SJSA1 (cell line): ENCODE measurements at regions not wholly inside any gene's neighbourhood (a gene's known extent, or its start where the extent isn't known, plus 50 kb on each side); places are given as distances from the start of the nearest gene placed in this dataset.
"Not testable (repeated sequence)": the region's sequence is repeated elsewhere in the genome, so short reads cannot be mapped to it uniquely, and the experiment has no call there.

ENCODE experiments used
- DNase-seq, 2 experiments: peaks; one replicate each; pipeline ENCODE4 v3.0.0-alpha.2; 2015 to 2020; ENCODE audit warnings: low spot score in 2 of 2, low read depth in 1 of 2
- H3K27ac ChIP-seq: fragments of 250-450 bp; sonication (Bioruptor Pico); 2 replicates; pipeline ENCODE4 v1.5.1; 2020; ENCODE audit warnings: mild to moderate bottlenecking, moderate library complexity
- H3K27me3 ChIP-seq: fragments of 250-450 bp; sonication (Bioruptor Pico); replicated peaks from 2 replicates; pipeline ENCODE4 v1.5.1; 2020; ENCODE audit warnings: mild to moderate bottlenecking, moderate library complexity
- H3K36me3 ChIP-seq: fragments of 250-450 bp; sonication (Bioruptor Pico); 2 replicates; pipeline ENCODE4 v1.5.1; 2020; ENCODE audit warnings: mild to moderate bottlenecking
- H3K4me1 ChIP-seq: fragments of 250-450 bp; sonication (Bioruptor Pico); replicated peaks from 2 replicates; pipeline ENCODE4 v1.6.1; 2021; ENCODE audit warnings: mild to moderate bottlenecking
- H3K4me3 ChIP-seq: fragments of 250-450 bp; sonication (Bioruptor Pico); 2 replicates; pipeline ENCODE4 v1.5.1; 2020; ENCODE audit warnings: mild to moderate bottlenecking
- H3K9me3 ChIP-seq: fragments of 250-450 bp; sonication (Bioruptor Pico); replicated peaks from 2 replicates; pipeline ENCODE4 v1.5.1; 2020; ENCODE audit warnings: mild to moderate bottlenecking

- H3K9me3 ChIP-seq: no peaks in the 10 kb centered on the region; the same call in 1 of the 2 replicates
Observed at GRCh38 chr5:39761199-39761950, 336.6 kb upstream of the DAB2 start.

DNA sequence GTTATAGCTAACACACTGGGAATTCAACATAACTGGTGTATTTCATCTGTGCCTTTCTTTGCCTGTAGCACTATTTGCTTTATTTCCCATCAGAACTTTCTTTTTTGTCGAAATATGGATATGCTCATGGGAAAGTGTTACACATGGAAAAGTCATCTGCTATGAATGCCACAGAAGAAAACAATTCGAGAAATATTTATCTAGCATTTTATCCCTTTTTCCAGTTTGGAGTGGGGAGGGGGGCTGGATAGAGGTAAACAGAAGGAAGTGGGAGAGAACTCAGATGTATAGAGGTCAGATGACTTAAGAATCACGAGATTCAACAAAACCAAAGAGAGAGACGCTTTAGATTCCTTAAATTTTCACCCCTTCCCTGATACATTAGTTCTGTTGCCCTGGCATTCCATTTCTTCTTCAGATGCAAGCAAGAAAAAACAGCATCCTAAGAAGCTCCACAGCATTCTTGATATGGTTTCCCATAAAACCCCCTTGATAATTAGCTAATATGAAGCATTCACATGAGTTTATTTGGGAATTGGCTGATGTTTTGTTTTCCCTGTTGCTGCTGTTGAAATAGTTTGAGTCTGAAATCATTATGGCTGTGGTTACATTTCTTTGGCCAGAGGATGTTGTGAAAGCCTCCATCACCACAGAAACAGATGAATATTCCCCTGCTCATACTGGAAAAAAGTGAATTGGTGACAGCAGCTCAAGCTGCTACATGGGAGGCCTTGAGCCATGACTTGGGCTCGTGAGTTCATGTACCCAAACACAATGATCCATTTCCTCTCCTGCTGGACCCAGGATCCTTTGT is 335.8 kb upstream of the DAB2 start:
- H3K27ac ChIP-seq: peak overlapping the region; percentile 99
- DNase-seq: peak; percentile 76 to 96

More at GRCh38 chr5:39761199-39761950, 336.6 kb upstream of the DAB2 start:
- peaks cover 42% of the 10 kb centered on the region for H3K4me1 ChIP-seq
- peak overlapping the region; percentile 99 for H3K27ac ChIP-seq
- H3K27me3 ChIP-seq: no peaks in the 10 kb centered on the region
- no peaks in the 10 kb centered on the region for H3K36me3 ChIP-seq
- DNase-seq: peak; percentile 46 to 52
- no peak overlapping the region for H3K4me3 ChIP-seq

GRCh38 chr5:39759701-39760100 is 334.9 kb upstream of the DAB2 start:
- no peak for DNase-seq
- Histone ChIP-seq H3K27me3 (no peaks in the 10 kb centered on the region), H3K4me3 (no peak overlapping the region), H3K27ac (peak overlapping the region; percentile 99), H3K9me3 (no peaks in the 10 kb centered on the region; the same call in 1 of the 2 replicates), H3K4me1 (peaks cover 57% of the 10 kb centered on the region), H3K36me3 (peaks cover 3% of the 10 kb centered on the region; the same call in 1 of the 2 replicates)

More for the DNA sequence above, 335.8 kb upstream of the DAB2 start:
- Histone ChIP-seq H3K4me3 (no peak overlapping the region), H3K9me3 (no peaks in the 10 kb centered on the region; the same call in 1 of the 2 replicates), H3K27me3 (no peaks in the 10 kb centered on the region), H3K36me3 (no peaks in the 10 kb centered on the region), H3K4me1 (peaks cover 49% of the 10 kb centered on the region)

DNA sequence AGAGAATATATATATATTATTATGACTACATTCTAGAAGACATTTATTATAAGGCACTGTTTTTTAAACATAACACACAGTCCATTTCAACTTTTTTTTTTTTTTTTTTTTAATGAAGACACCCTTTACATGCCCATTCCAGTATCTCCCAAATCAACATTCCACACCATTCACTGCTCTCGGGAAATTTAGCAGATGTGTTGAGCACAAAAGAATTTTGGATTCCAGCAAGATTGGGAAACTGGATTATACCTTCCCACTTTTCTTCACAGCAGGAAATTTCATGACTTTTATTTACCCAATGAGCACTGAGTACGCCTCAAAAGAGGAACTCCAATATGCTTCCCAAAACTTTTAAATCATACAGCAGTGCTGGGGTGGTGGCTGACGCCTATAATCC is 333.6 kb upstream of the DAB2 start:
- no peak overlapping the region for H3K27ac ChIP-seq
- DNase-seq: no peak
- H3K4me1 ChIP-seq: peaks cover 57% of the 10 kb centered on the region
- peaks cover 3% of the 10 kb centered on the region; the same call in 1 of the 2 replicates for H3K36me3 ChIP-seq
- no peaks in the 10 kb centered on the region; the same call in 1 of the 2 replicates for H3K9me3 ChIP-seq
- H3K4me3 ChIP-seq: no peak overlapping the region
- H3K27me3 ChIP-seq: no peaks in the 10 kb centered on the region

GRCh38 chr5:39757131-39757530 is 332.4 kb upstream of the DAB2 start:
- Histone ChIP-seq H3K27ac (peak overlapping the region; percentile 95), H3K4me3 (no peak overlapping the region), H3K9me3 (no peaks in the 10 kb centered on the region; the same call in 1 of the 2 replicates), H3K27me3 (no peaks in the 10 kb centered on the region), H3K36me3 (peaks cover 3% of the 10 kb centered on the region; the same call in 1 of the 2 replicates), H3K4me1 (peaks cover 52% of the 10 kb centered on the region)
- no peak for DNase-seq

DNA sequence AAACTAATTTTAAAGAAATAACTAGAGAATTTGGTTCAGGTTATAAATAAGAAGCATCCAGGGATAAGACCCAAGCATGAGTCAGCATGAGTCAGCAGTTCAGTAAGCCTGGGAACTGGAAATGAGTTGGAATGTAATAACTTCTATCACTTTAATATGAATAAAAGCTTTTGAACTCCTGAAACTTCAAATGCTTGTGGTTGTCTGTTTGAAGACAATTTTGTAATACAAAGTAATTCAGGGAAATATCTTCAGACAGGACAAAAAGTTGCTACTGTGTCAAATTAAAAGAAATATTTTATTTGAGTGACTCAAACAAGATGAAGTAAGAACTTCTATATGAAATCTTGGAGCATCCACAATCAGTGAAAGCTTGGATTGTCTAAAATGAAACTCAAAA is 331.2 kb upstream of the DAB2 start:
- Histone ChIP-seq H3K4me1 (peaks cover 41% of the 10 kb centered on the region), H3K4me3 (no peak overlapping the region), H3K27me3 (no peaks in the 10 kb centered on the region), H3K9me3 (no peaks in the 10 kb centered on the region; the same call in 1 of the 2 replicates), H3K36me3 (peaks cover 3% of the 10 kb centered on the region; the same call in 1 of the 2 replicates), H3K27ac (peak overlapping the region; percentile 95)
- DNase-seq: peak; percentile 83 to 92

DNA sequence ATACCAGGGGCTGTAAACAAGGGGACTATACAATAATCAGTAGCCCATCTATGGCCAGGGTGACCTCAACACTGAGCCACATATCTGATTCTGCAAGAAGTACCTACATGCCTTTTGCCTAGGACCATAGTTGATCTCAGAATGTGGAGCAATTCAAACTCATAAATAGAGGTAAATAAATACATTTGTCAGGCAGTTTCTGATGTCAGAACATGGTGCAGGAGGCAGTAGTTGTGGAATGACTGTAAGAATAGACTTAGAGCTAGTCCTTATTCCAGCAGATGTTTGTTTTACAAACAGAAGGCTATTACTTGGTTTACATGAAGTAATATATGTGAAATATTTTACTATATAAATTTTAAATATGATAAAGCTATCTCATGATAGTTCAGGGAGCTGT is 330.7 kb upstream of the DAB2 start:
- H3K9me3 ChIP-seq: no peaks in the 10 kb centered on the region; the same call in 1 of the 2 replicates
- H3K27ac ChIP-seq: peak overlapping the region; percentile 95
- peaks cover 36% of the 10 kb centered on the region for H3K4me1 ChIP-seq
- peaks cover 3% of the 10 kb centered on the region; the same call in 1 of the 2 replicates for H3K36me3 ChIP-seq
- DNase-seq: no peak
- no peaks in the 10 kb centered on the region for H3K27me3 ChIP-seq
- H3K4me3 ChIP-seq: no peak overlapping the region

- H3K27me3 ChIP-seq, H3K36me3 ChIP-seq, DNase-seq, H3K4me3 ChIP-seq, H3K27ac ChIP-seq, H3K9me3 ChIP-seq: not testable (repeated sequence)
- peaks cover 22% of the 10 kb centered on the region for H3K4me1 ChIP-seq
Observed at GRCh38 chr5:39753747-39754146, 329.0 kb upstream of the DAB2 start.

DNA sequence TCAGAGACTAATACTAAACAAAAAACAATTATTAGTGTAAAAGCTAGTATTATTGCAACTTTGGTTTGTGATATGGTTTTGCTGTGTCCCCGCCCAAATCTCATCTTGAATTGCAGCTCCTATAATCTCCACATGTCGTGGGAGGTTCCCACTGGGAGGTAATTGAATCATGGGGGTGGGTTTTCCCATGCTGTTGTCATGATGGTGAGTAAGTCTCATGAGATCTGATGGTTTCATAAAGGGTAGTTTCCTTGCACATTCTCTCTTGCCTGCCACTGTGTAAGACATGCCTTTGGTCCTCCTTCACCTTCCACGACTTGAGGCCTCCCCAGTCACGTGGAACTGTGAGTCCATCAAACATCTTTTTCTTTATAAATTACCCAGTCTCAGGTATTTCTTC is 325.9 kb upstream of the DAB2 start:
- DNase-seq: no peak
- H3K27me3 ChIP-seq: no peaks in the 10 kb centered on the region
- peaks cover 9% of the 10 kb centered on the region for H3K4me1 ChIP-seq
- no peaks in the 10 kb centered on the region for H3K9me3 ChIP-seq
- H3K36me3 ChIP-seq: peaks cover 3% of the 10 kb centered on the region; the same call in 1 of the 2 replicates
- no peak overlapping the region for H3K27ac ChIP-seq
- no peak overlapping the region for H3K4me3 ChIP-seq

- no peak overlapping the region for H3K27ac ChIP-seq
- H3K9me3 ChIP-seq: no peaks in the 10 kb centered on the region
- H3K36me3 ChIP-seq: no peaks in the 10 kb centered on the region
- no peak overlapping the region for H3K4me3 ChIP-seq
- no peak for DNase-seq
- H3K27me3 ChIP-seq: no peaks in the 10 kb centered on the region
- H3K4me1 ChIP-seq: peaks cover 18% of the 10 kb centered on the region
Observed at GRCh38 chr5:39742916-39743315, 318.1 kb upstream of the DAB2 start.

- DNase-seq: no peak
- no peak overlapping the region for H3K4me3 ChIP-seq
- no peaks in the 10 kb centered on the region for H3K9me3 ChIP-seq
- H3K36me3 ChIP-seq: no peaks in the 10 kb centered on the region
- no peaks in the 10 kb centered on the region for H3K27me3 ChIP-seq
- H3K27ac ChIP-seq: peak overlapping the region; percentile 5; the same call in 1 of the 2 replicates
- H3K4me1 ChIP-seq: peaks cover 18% of the 10 kb centered on the region
Observed at GRCh38 chr5:39740404-39740803, 315.6 kb upstream of the DAB2 start.

- Histone ChIP-seq H3K27ac (no peak overlapping the region), H3K36me3 (no peaks in the 10 kb centered on the region), H3K9me3 (no peaks in the 10 kb centered on the region), H3K27me3 (no peaks in the 10 kb centered on the region), H3K4me3 (no peak overlapping the region), H3K4me1 (no peaks in the 10 kb centered on the region)
- DNase-seq: no peak
Observed at GRCh38 chr5:39732166-39732565, 307.4 kb upstream of the DAB2 start.

DNA sequence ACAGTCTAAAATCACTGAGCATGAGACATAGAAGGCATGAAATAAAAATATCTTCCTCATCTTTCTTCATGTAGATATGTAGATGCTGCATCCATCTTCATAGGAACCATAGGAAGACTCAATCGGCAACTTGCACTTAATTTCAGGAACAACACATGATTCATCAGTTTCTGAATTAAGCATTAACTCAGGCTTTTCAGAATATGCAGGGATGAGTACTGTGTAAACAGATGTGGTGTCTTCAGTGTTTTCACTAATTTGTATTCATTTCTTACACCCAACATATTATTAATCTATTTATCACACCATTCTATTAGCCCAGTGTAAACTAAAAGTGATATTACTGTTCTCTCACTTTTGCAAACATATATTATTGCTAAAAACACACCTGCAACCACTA is 305.9 kb upstream of the DAB2 start:
- DNase-seq: no peak
- H3K9me3 ChIP-seq: no peaks in the 10 kb centered on the region
- H3K27me3 ChIP-seq: no peaks in the 10 kb centered on the region
- no peak overlapping the region for H3K27ac ChIP-seq
- no peaks in the 10 kb centered on the region for H3K4me1 ChIP-seq
- no peak overlapping the region for H3K4me3 ChIP-seq
- no peaks in the 10 kb centered on the region for H3K36me3 ChIP-seq

GRCh38 chr5:39730006-39730405 is 305.2 kb upstream of the DAB2 start:
- H3K27ac ChIP-seq: no peak overlapping the region
- DNase-seq: no peak
- no peaks in the 10 kb centered on the region for H3K27me3 ChIP-seq
- no peaks in the 10 kb centered on the region for H3K4me1 ChIP-seq
- H3K9me3 ChIP-seq: no peaks in the 10 kb centered on the region
- no peaks in the 10 kb centered on the region for H3K36me3 ChIP-seq
- H3K4me3 ChIP-seq: no peak overlapping the region
